ENCODE measurements at regions not wholly inside any gene's neighbourhood (a gene's known extent, or its start where the extent isn't known, plus 50 kb on each side); places are given as distances from the start of the nearest gene placed in this dataset.

DNA sequence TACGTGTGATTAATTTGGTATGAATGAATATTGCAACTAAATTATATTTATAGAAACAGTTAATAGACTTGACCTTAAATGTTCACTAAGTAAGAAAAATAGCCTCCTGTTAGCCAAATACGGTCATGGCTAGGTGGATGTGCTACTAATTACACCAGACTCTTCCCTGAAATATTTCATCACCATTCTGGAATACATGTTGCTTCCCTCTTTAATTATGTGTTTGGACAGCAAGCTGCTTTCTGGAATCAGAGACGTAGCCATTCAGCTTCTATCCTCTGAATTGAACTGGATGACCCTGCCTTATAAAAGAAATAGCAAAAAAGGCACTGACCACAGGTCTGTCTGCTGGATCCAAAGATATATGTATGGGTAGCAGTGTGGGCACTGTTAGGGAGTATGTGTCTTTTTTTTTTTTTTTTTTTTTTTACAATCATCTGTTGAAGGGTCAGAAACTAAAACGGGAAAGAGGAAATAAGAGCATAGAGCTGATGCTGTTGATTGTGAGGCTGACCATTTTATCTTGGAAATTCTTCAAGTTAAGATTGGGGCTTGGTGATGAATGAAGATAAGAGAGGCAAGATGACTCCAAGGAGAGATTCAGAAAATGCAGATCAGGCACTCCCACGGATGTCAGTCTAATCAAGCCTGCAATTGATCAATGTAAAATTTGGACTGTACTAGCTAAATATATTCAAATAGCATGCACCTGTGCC lies 283.2 kb upstream of the HSF2 start:
- H3K4me3 ChIP-seq = no peak overlapping the region
- H3K36me3 ChIP-seq = no peaks in the 10 kb centered on the region
- H3K9me3 ChIP-seq = no peaks in the 10 kb centered on the region
- no peaks in the 10 kb centered on the region for H3K4me1 ChIP-seq
- no peaks in the 10 kb centered on the region for H3K27me3 ChIP-seq
- TF ChIP-seq, protein P1, sequence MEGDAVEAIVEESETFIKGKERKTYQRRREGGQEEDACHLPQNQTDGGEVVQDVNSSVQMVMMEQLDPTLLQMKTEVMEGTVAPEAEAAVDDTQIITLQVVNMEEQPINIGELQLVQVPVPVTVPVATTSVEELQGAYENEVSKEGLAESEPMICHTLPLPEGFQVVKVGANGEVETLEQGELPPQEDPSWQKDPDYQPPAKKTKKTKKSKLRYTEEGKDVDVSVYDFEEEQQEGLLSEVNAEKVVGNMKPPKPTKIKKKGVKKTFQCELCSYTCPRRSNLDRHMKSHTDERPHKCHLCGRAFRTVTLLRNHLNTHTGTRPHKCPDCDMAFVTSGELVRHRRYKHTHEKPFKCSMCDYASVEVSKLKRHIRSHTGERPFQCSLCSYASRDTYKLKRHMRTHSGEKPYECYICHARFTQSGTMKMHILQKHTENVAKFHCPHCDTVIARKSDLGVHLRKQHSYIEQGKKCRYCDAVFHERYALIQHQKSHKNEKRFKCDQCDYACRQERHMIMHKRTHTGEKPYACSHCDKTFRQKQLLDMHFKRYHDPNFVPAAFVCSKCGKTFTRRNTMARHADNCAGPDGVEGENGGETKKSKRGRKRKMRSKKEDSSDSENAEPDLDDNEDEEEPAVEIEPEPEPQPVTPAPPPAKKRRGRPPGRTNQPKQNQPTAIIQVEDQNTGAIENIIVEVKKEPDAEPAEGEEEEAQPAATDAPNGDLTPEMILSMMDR (IDR thresholded peaks at IDR 0.05) = no peak
- no peak for DNase-seq (ENCODE audit: low spot score)
- peak overlapping the region in 1 of 2 donors; percentile 8 for H3K27ac ChIP-seq

DNA sequence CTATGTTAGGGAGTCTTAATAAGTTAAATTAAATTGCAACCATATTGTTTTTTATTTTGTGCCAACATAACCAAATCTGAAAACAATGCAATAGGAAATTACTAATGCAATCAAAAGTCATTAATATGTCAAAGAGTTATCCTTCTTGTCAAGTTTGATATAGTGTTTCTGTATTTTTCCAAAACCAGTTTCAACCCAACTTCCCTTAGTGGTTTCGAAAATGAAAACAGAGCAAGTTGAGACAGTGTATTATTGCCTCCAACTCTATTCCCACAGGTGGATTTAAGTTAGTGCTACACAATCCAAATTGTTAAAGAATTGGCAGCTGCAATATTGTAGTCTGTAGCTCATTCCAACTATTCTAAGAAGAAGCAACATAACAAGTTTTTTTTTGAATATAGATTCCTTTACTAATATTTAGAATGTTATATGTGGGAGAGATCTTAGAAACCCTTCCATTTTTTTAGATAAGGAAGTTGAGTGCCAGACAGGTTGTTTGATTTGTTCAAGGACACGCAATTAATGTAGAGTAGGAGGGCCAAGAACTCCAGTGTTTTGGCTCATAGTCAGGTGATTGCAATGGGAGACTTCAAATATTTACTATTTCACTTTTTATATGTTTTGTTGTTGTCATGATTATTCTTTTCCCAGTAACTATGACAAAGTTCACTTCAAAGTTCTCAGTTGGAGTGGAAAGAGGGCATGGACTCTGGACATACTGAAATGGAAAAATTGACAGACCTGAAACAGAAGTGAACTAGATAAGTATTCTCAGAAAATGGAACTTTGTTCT lies 282.4 kb upstream of the HSF2 start:
- Histone ChIP-seq H3K4me3 (no peak overlapping the region), H3K27ac (no peak overlapping the region)
- no peak for DNase-seq (ENCODE audit: low spot score)

DNA sequence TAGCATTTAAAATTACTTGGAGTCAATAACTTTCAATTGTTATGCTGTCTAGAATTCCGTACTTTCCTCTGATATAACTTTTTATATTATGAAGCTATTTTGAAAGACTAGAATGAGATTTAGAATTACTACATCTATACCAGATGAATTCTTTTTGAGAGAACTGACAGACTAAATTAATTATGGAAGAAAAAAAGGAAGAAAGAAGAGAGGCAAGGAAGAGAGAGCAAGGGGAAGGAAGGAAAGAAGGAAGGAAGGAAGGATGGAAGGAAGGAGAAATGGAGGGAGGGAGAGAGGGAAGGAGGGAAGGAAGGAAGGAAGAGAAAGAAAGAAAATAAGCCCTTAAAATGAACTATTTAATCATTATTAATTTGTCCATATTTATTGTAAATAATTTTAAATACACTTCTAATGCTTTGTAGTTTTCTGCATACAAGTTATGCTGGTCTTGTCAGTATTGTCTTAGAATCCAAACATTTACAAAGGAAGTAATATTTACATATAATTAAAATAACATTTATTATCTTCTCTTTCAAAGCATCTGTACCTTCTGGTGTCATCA lies 280.4 kb upstream of the HSF2 start:
- TF ChIP-seq, protein P1 (IDR thresholded peaks at IDR 0.05) = no peak

More for the DNA sequence above, 282.4 kb upstream of the HSF2 start:
- Histone ChIP-seq H3K4me1 (no peaks in the 10 kb centered on the region), H3K27me3 (no peaks in the 10 kb centered on the region), H3K36me3 (no peaks in the 10 kb centered on the region), H3K9me3 (no peaks in the 10 kb centered on the region)
- TF ChIP-seq, protein P1 (IDR thresholded peaks at IDR 0.05) = no peak

DNA sequence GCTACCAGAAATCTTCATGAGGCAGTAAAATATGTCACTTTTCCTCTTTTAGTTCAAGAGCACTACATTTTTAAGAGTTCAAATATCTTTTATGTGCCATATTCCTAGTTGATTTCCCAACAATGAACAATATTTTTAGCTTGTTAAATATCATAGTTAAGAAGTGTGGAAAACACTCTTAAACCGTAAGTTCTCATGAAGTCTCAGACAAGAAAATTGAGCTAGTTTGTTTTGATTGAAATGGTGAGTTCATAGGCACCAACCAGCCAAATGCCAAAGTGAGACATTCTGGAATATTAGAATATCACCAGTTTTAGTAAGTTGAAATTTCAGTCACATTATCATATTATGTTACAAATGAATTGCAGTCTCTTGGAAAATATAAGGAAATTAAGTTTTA lies 277.2 kb upstream of the HSF2 start:
- no peak for DNase-seq (ENCODE audit: low spot score)
- Histone ChIP-seq H3K27ac (no peak overlapping the region), H3K4me1 (no peaks in the 10 kb centered on the region), H3K4me3 (no peak overlapping the region), H3K9me3 (no peaks in the 10 kb centered on the region), H3K27me3 (no peaks in the 10 kb centered on the region), H3K36me3 (no peaks in the 10 kb centered on the region)
- TF ChIP-seq, protein P1 (IDR thresholded peaks at IDR 0.05) = no peak

More for the DNA sequence above, 280.4 kb upstream of the HSF2 start:
- no peaks in the 10 kb centered on the region for H3K9me3 ChIP-seq
- H3K4me3 ChIP-seq = no peak overlapping the region
- no peak overlapping the region for H3K27ac ChIP-seq
- DNase-seq (ENCODE audit: low spot score) = no peak
- H3K27me3 ChIP-seq = no peaks in the 10 kb centered on the region
- no peaks in the 10 kb centered on the region for H3K36me3 ChIP-seq
- no peaks in the 10 kb centered on the region for H3K4me1 ChIP-seq

DNA sequence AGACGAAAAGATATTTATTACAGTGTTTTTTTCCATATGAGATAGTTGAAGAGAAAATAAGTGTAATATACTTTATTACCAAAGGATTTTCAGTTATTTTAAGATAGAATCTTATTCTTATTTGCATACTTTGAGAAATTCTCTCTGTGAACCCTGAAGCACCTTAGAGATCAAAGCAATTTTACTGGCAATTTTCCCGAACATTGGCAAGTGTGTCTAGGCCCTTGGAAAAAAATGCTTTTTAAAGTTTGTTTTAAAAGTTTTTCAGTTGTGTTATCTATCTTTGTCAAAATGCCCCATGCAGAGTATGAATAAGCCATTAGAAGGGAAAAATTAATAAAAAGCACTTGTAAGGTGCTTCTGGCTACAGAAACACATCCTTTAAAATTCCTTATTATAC lies 276.8 kb upstream of the HSF2 start:
- TF ChIP-seq, protein P1 (IDR thresholded peaks at IDR 0.05) = no peak
- Histone ChIP-seq H3K9me3 (no peaks in the 10 kb centered on the region), H3K27ac (no peak overlapping the region), H3K4me1 (no peaks in the 10 kb centered on the region), H3K36me3 (no peaks in the 10 kb centered on the region), H3K27me3 (no peaks in the 10 kb centered on the region), H3K4me3 (no peak overlapping the region)
- DNase-seq (ENCODE audit: low spot score) = no peak
